DMS53 treated with DMSO at 0.1 percent for 48 hours (cell line): ENCODE measurements at regions not wholly inside any gene's neighbourhood (a gene's known extent, or its start where the extent isn't known, plus 50 kb on each side); places are given as distances from the start of the nearest gene placed in this dataset.
A peak's percentile ranks its signal among the peaks of the same experiment; 100 is the strongest.
"Not testable (repeated sequence)": the region's sequence is repeated elsewhere in the genome, so short reads cannot be mapped to it uniquely, and the experiment has no call there.

Experiments used
- DNase-seq: peaks from one replicate; lab custom pipeline; 2025; ENCODE audit not compliant: unreplicated experiment; lab: John Stamatoyannopoulos, UW

GRCh38 chr14:36418937-36419336, 98.5 kb upstream of the MBIP start:
- DNase-seq: no peak

- DNase-seq: not testable (repeated sequence)
Observed at GRCh38 chr14:36411951-36412350, 91.5 kb upstream of the MBIP start.

- DNase-seq: no peak
Observed at GRCh38 chr14:36408388-36408787, 88.0 kb upstream of the MBIP start.

- DNase-seq: no peak
Observed at GRCh38 chr14:36405589-36406274, 85.3 kb upstream of the MBIP start.

GRCh38 chr14:36402867-36403266, 82.4 kb upstream of the MBIP start:
- DNase-seq: no peak

GRCh38 chr14:36398463-36399291, 78.2 kb upstream of the MBIP start:
- no peak for DNase-seq

- no peak for DNase-seq
Observed at GRCh38 chr14:36397357-36397756, 76.9 kb upstream of the MBIP start.

GRCh38 chr14:36396798-36397197, 76.4 kb upstream of the MBIP start:
- DNase-seq: no peak

- no peak for DNase-seq
Observed at GRCh38 chr14:36394593-36394992, 74.2 kb upstream of the MBIP start.

- no peak for DNase-seq
Observed at GRCh38 chr14:36390718-36391117, 70.3 kb upstream of the MBIP start.

GRCh38 chr14:36383767-36384431, 63.5 kb upstream of the MBIP start:
- no peak for DNase-seq

- DNase-seq: peak; percentile 77
Observed at GRCh38 chr14:36373982-36374673, 53.7 kb upstream of the MBIP start.
